22Rv1 (cell line): ENCODE measurements at regions not wholly inside any gene's neighbourhood (a gene's known extent, or its start where the extent isn't known, plus 50 kb on each side); places are given as distances from the start of the nearest gene placed in this dataset.

ENCODE experiments used
- H3K27ac ChIP-seq: fragments of 450-650 bp; 2 replicates; pipeline ENCODE4 v1.5.1; 2017
- ZFX ChIP-seq: fragments of 450-650 bp; IDR thresholded peaks from 2 replicates; pipeline ENCODE4 v1.6.1; 2017; ENCODE audit warnings: antibody characterized with exemption, borderline replicate concordance
- TF ChIP-seq, protein P1 (sequence below): fragments of 450-650 bp; IDR thresholded peaks from 2 replicates; pipeline ENCODE4 v1.5.1; 2017; ENCODE audit warnings: mild to moderate bottlenecking

DNA sequence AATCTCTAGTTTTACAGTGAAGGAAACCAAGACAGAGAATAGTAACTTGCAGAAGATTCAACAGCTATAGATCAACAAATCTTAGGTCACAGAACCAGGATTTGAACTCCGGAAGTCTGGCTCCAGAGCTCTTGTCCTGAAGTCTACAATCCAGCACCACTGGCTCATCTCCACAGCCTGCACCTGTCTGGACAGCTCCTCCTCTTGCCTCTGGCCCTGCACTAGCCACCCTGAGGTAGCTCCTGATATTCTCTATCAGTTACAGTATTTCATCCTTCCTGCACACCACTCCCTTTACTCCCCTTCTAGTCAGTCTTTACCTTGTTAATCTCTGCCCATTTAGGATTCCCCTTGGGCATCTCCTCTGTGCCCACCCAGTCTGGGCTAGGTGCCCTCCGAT is 58.1 kb upstream of the LNX1 start:
- TF ChIP-seq, protein P1, sequence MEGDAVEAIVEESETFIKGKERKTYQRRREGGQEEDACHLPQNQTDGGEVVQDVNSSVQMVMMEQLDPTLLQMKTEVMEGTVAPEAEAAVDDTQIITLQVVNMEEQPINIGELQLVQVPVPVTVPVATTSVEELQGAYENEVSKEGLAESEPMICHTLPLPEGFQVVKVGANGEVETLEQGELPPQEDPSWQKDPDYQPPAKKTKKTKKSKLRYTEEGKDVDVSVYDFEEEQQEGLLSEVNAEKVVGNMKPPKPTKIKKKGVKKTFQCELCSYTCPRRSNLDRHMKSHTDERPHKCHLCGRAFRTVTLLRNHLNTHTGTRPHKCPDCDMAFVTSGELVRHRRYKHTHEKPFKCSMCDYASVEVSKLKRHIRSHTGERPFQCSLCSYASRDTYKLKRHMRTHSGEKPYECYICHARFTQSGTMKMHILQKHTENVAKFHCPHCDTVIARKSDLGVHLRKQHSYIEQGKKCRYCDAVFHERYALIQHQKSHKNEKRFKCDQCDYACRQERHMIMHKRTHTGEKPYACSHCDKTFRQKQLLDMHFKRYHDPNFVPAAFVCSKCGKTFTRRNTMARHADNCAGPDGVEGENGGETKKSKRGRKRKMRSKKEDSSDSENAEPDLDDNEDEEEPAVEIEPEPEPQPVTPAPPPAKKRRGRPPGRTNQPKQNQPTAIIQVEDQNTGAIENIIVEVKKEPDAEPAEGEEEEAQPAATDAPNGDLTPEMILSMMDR: no peak
- TF ChIP-seq ZFX: no peak
- H3K27ac ChIP-seq: no peak overlapping the region

DNA sequence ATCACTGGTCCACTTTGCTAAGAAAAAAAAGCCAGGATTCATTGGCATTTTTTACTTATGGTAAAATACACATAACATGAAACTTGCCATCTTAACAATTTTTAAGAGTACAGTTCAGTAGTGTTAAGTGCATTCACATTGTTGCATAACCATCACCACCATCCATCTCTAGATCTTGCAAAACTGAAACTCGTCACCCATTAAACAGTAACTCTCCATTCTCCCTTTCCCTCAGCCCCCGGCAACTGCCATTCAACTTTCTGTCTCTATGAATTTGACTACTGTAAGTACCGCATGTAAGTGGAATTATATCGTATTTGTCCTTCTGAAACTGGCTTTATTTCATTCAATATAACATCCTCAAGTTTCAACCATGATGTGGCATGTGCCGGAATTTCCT is 56.3 kb upstream of the LNX1 start:
- no peak overlapping the region for H3K27ac ChIP-seq
- TF ChIP-seq, protein P1: no peak
- no peak for TF ChIP-seq ZFX

DNA sequence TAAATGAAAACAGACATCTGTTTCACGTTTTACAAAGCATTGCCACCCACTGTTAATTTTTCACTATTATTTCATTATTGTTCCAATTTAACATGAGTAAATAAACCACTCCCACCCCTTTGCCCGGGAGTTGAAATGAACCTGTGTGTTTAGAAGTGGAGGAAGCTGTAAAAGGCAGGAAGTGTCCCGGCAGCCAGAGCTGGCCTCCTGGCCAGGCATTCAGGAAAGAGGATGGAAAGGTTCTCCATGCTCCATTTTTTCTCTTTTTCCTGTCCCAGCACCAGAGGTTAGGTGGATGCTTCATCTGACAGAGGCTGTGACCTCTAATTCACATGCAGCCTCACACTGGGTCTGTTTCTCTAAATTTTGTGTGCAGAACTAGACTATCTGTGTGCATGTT is 55.5 kb upstream of the LNX1 start:
- TF ChIP-seq, protein P1: no peak
- TF ChIP-seq ZFX: no peak
- H3K27ac ChIP-seq: no peak overlapping the region

DNA sequence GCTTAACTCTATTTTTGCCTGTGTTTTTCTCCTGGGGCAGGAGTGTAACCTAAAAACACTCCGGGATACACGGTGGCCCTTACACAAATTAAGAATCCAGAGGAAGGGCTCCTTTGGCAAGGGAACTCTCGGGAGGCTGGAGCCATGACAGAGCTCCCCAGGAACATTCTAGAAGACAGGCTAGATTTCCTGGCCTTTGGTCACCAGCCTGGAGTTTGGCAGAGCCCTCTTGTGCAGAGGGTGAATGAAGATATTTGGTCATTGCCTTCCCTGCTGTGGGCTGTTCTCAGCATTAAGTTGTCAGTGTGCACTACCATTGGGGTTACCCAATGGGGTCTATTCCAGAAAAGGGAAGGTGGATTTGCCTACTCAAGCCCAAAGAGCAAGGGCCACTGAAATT is 53.8 kb upstream of the LNX1 start:
- TF ChIP-seq, protein P1: no peak
- TF ChIP-seq ZFX: no peak
- peak overlapping the region; percentile 72 for H3K27ac ChIP-seq

DNA sequence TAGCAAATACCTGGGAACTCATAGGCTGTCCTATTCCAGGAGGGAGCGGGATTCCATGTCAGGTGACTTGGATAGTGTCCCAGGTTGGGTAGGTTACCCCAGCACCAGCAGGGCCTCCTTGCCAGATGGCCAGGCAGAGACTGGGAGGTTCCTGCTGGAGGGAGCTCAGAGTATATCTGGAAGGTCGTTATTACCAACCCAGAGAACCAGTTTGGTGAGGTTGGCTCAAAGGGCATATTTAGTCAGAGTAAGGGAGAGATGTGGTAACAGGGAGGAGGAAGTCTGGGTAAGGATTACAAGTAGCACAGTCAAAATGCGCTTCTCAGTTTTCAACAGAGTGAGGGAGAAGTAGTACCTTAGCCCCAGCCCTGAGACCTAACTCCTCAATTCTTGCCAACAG is 53.3 kb upstream of the LNX1 start:
- peak overlapping the region; percentile 72 for H3K27ac ChIP-seq
- no peak for TF ChIP-seq ZFX
- TF ChIP-seq, protein P1: no peak
